Activated T-helper 1 cell treated with Interleukin-2 at 50 U/mL for 16 hours (primary cell): ENCODE measurements at regions not wholly inside any gene's neighbourhood (a gene's known extent, or its start where the extent isn't known, plus 50 kb on each side); places are given as distances from the start of the nearest gene placed in this dataset.
"Not testable (repeated sequence)": the region's sequence is repeated elsewhere in the genome, so short reads cannot be mapped to it uniquely, and the experiment has no call there.

Source experiments
- DNase-seq: peaks from one replicate; pipeline ENCODE4 v3.0.0-alpha.2; 2020; ENCODE audit warnings: low read depth

DNA sequence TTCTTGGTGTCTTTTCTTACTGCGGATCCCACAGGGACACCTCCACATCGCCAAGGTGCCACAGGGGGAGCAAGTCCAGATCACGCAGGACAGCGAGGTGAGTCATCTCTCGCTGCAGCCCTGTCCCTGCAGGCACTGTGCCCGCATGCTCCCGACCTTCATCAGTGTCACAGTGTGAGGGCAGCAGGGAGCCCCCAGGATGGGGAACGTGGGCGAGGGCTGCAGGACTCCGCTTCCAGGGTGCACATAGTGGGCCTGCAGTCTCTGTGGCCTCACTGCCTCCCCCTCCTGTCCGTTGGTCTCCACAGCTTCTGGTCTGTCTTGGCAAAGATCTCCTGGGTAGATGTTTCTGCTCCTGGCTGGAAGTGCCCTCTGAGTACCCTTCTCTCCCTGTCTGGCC, 78.0 kb downstream of the NPIPB11 start:
- DNase-seq, result not testable (repeated sequence)

DNA sequence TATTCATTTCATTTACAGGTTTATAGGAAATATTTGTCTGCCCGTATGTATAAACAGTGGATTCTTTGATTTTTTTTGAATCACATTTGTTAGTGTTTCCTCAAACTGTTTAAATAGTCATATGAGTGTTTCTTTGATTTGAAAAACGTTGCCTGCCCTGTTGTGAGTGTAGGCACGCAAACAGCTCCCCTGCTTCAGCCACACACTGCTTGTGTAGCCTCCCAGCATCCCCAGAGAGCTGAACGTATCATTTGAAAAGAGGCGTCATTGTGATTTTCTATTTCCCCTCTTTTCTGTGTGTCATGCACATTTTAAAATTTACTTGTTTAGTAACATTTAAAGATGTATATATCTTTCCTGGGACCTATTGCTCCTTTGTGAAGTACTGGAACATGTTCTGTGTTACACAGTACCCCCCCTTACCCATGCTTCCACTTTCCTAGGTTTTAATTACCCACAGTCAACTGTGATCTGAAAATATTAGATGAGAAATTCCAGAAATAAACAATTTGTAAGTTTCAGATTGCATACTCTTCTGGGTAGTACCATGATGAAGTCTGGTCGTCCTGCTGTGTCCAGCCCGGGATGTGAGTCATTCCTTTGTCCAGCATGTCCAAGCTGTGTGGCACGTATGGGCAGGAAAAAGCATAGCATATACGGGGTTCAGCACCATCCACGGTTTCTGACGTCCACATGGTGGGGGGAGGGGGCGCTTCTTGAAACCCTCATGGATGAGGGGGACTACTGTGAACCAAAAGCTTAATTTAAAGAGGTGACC, 78.7 kb downstream of the NPIPB11 start:
- DNase-seq, result not testable (repeated sequence)

DNA sequence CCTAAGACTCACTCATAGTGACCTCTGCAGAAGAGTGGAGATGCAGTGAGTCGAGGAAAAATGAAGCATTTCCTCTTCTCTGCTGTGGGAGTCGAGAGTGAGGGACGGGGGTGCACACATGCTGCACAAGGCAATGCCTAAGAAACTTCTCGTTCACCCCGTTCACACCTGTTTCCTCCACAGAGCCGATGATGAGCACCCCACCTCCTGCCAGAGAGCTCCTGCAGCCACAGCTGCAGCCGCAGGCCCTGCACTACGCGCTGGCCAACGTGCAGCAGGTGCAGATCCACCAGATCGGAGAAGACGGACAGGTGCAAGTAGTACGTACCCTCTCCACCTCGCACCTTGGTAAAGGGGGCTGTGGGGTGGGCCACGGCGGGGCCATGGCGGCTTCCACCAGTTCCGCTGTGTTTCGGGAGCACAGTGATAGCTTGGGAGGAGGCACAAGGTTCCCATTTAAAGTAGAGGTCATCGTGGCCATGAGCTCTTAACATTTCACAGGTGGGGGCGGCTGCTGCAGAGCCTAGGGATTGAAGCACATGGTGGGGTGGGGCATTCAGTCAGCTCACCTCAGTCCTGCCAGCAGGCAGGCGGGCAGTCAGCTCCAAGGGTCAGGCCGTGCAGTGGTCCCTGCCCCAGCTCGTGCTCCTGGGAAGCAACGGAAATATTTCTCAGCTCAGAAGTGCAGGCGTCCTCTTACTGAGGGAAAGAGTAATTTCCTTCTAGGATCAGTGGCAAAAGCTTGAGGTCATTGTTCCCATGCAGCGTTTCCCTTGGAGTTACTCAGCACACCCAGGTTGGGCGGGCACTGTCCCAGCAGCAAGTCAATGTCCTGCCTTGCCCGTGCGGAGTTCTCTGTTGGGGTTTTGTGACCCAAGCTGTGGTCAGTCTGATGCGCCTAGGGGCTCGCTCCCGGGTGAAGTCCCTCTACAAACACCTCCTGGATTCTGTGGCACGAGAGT, 80.1 kb downstream of the NPIPB11 start:
- not testable (repeated sequence) for DNase-seq

DNA sequence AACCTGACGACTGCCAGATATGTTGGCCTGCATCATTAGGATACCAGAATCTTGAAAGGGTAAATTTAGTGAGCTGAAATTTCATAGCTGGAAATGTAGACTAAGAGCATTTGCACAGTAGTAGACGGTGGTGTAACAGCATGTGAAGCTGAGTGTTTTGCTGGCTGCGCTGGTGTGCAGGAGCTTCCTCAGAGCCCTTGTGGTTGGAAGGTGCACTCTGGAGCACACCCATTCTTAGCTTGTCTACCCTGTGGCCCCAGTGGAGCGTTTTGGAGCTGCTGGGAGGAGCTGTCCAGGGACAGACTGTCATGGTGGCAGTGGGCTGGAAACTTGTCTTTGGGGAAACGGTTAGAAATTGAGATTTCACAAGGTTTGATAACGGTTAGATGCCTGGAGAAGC, 82.8 kb downstream of the NPIPB11 start:
- DNase-seq, result not testable (repeated sequence)

DNA sequence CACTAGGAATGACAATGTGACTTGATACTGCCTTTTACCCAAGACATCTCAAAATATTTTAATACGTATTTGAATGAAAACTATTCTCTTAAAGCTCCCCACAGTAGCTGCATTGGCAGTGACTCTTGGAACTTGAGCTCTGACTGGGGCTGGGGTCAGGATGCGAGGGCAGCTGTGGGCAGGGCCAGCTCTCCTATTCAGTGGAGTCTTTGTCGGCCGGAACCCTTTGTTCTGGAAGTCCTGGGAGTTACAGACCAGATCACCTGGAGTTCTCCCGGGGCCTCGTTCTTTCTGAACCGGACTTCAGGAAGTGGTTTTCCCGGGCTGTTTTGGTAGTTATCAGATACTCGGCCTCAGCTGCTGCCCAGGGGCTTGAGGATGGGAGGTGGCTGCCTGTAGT, 84.9 kb downstream of the NPIPB11 start:
- no peak for DNase-seq

DNA sequence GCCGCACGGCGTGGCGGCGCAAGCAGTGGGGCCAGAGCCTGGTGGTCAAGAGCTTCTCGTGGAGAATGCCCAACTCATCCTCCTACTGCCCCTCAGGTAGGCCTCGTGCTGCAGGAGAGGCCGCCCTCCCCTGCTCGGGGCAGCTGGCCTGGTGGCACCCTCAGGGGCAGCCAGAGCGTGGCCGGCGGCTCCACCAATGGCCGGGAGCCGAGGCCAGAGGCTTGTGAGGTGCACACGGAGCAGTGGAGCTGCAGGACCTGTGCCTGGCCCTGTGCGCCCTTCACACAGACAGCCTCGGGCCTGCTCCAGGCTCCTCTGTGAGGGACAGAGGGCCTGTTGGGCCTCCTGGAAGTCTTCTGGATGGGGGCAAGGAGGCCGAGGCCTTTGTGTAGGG, 85.5 kb downstream of the NPIPB11 start:
- no peak for DNase-seq

DNA sequence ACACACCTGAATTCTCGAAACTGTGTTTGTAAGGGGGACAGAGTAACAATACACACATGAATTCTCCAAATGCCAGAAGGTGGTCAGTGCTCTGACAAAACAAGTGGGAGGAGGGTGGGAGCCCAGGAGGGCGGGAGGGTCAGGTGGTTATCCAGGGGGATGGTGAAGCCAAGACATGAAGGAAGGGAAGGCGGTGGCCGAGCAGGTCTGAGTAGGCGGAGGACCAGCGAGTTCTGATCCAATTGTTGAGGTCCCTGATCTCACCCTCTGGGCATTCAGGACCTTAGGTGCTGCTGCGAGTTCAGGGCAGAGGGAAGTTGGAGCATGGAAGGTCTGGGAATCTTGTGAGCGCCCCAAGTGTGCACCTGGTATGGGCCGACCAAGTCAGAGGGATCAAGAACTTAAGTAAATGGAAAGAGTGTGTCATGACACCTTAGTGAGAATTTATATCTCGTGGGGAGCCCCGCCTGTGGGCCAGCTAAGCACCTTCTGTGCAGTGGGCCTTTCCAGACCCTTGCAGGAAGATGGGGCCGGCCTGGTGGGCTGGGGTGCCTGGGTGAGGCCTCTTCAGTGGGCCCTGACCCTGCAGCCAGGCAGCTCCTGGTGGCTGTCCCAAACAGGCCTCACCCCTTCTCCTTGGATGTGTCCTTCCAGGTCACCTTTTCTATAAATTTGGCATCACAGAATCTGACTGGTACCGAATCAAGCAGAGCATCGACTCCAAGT, 86.1 kb downstream of the NPIPB11 start:
- DNase-seq, result no peak

DNA sequence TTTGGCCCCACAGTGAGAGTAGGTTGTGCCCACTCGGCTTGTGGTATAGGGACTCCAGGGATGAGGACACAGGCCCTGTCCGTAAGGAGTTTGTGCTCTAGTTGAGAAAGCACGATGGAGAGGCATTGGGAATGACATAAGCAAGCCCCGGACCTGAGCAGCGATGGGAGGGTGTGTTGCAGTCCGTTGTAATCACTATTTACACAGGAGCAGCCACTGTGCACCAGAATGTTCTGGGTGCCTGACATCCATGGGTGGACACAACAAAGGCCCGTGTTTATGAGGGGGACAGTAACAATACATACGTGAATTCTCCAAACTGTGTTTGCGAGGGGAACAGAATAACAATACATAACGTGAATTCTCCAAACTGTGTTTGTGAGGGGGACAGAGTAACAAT, 86.8 kb downstream of the NPIPB11 start:
- no peak for DNase-seq

DNA sequence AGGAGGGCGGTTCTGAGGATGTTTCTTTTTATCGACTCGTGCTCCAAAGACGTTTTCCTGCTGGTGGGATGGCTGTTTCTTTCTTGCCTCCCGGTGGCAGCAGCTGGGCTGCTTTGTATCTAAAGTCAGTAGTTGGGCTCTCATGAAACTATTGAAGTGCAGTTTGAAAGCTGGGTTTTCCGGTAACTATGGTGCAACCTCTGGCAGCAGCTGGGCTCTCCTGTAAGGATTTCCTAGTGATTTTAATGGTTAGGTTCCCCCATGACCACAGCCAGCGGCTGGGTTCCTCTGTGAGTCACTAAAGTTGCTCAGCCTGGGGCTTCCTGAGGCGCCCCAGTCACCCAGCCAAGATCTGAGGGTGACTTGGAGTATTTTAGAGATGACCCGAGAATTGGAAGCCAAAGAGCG, 87.9 kb downstream of the NPIPB11 start:
- not testable (repeated sequence) for DNase-seq

DNA sequence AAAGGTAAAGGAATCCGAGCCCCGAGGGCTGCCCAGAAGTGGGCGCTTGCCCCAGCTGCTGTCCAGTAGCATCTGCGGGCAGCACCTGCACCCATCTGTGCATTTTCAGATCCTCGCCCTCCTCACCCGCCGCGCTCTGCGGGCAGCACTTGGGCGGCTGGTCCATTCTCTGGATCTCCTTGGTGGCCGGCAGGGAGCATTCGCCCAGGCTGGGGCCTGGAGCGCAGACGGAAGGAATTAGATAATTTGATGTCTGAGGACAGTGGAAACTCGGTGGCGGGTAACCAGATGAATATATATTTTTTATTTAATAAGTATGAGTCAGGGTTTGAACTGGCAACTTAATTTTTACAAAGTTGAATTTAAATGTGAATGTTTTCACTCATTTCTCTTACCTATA, 88.5 kb downstream of the NPIPB11 start:
- DNase-seq, result no peak

DNA sequence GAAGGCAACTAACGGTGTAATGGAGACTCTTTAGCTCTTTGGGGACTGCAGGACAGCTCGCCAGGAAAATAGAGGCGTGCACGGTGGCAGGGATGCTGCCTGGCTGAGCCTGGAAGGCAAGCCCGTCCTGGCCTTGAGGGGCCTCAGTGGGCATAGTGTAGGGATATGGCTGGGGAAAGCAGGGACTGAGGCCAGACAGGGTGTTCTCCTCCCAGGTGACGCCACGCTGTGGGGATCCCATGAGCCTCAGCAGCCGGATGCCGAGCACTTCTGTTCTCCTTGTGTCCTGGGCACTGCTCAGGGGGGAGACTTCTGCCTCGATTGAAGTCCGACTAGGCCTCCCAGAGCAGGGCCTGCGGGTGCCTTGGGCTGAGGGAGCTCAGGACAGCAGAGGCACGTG, 89.2 kb downstream of the NPIPB11 start:
- DNase-seq, result no peak

DNA sequence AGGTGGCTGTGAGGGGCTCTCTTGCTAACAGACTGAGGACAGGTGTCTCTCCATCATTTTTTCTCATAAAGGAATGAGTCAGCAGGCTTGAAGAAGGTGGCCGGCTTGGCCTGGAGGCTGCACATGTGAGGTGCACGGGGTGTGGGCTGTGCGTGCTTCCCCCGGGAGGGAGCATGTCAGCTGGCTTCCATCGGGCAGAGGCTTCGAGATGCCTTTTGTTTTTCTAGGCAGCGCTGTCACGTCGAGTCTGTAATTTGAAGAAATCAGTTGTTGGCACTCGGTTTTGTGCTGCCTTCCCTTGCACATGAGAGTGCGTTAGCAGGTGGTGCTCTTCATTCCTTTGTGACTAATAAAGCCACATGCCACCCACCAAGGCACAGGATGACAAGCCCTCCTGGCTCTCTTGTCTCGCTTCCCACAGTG, 89.7 kb downstream of the NPIPB11 start:
- no peak for DNase-seq

DNA sequence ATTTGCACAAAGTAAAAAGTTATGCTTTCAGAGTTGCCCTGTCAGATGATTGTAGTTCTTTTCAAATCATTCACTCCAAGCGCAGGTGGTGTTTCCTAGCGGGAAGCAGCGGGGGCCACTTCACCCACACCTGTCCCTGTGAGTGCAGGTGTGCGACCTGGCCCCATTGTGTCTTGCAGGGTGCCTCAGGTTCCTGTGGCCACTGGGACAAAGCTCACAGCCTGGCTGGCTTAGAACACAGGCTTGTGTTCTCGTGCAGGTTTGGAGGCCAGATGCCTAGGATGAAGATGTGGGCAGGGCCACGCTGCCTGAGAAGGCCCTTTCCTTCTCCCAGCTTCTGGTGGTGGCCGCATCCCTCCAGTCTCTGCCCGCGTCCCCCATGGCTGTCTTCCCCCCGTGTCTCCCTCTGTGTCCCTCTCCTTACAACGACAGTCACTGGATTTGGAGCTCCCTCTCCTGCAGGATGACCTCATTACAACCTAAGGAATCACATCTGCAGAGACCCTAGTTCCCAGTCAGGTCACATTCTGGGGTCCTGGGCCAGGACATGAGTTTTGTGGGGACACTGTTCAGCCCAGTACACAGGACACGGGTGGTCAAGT, 90.5 kb downstream of the NPIPB11 start:
- no peak for DNase-seq

DNA sequence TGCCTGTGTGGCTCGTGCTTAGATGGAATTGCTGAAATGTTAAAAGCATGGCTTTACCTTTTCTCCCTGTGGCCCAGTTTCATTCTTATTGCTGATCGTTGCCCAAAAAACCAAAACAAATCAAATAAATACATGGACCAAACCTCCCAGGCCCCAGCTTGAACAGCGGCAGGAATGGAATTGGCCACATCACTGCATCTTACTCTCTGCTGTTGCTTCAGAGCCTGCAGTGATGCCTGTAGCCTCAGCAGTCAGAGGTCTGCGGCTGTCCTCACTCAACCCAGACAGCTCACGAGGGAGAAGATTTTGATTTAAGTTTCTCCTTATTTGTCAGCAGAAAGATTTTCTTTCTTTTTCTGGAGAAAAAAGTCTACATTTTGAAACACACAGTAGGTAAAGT, 91.5 kb downstream of the NPIPB11 start:
- no peak for DNase-seq

DNA sequence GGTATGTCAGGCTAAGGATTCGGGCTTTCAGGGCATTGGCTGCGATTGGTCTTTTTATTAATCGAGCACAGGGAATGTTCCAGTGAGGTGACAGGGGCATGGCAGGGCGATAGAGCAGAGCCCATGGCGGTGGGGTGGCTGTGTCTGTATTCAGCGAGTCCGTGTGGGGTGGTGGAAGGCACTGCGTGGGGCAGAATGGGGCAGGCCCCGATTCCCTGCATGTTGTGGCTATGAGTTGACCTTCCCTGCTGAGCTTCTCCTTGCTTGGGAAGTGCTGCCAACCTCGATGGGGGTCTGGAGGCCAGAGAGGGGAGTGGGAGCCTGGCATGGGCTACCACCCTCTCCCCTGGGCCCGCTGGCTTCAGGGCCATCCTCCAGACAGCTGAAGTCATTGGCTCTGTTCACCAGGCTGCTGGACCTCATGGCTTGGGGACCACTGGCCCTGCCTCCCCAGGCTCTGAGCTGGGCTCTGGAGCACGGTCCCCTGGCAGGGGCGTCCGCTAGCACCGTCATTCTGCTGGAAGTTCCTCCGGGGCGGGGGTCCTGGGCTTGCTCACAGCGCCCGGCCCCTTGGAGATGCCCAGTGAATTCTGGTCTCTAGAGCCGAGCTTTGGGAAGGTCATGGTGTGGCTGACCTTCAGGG, 92.1 kb downstream of the NPIPB11 start:
- DNase-seq, result no peak

DNA sequence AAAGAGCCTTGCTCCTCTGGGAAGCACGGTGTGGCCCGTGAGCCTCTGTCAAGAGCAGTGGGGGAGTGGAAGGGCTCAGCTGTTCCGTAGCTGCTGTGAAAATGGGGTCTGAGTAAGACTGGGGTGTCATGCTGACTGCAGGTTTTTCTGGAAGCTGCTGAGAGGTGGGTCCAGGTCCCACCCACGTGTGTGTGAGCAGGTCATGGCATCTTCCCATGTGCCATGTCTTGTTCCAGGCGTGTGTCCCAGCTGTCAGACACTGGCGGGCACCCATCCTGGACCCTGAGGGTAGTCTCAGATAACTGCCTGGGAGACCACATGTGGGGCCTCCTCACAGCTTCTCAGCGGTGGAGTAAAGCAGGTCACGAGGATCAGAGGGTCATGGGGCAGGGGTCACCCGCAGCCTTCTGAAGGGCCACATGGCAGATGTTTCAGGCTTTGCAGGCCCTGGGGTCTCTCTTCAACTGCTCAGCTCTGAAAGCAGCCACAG, 92.9 kb downstream of the NPIPB11 start:
- DNase-seq, result no peak

DNA sequence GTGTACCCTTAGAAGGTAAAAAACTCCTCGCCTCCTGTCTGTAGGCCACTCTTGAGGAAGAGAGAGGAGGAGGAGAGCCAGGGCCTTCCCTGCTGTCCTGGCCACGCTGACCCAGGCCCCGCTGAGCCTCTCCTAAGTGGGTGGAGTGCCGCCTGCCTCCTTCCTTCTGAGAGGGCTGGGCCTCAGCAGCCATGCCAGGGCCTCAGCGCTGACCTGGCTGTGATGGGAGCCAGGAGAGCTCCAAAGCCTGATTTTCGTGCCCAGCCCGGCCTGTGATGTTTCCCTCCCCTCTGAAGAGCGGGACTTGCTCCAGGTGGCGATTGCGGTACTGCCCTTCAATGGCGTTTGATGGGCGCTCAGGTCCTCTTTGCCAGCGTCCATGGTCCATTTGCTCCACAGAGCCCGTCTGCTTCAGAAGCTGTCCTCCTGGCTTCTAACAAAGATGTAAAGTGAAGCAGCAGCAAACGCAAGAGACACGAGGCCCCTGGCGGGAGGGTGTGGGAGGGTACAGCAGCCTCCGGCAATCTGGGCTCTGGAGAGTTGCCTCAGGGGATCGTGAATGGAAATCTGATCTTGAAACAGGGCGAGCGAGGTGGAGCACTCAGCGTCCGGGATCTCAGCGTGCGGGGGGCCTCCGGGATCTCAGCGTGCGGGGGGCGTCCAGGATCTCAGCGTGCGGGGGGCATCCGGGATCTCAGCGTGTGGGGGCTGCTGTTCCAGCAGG, 93.5 kb downstream of the NPIPB11 start:
- DNase-seq, result no peak

DNA sequence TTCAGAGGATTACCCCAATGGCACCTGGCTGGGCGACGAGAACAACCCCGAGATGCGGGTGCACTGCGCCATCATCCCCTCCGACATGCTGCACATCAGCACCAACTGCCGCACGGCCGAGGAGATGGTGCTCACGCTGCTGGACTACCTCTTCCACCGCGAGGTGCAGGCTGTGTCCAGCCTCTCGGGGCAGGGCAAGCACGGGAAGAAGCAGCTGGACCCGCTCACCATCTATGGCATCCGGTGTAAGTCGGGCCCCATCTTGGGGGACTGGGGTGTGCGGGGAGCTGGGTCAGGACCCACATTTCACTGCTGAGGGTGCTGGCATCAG, 94.2 kb downstream of the NPIPB11 start:
- DNase-seq, result not testable (repeated sequence)

DNA sequence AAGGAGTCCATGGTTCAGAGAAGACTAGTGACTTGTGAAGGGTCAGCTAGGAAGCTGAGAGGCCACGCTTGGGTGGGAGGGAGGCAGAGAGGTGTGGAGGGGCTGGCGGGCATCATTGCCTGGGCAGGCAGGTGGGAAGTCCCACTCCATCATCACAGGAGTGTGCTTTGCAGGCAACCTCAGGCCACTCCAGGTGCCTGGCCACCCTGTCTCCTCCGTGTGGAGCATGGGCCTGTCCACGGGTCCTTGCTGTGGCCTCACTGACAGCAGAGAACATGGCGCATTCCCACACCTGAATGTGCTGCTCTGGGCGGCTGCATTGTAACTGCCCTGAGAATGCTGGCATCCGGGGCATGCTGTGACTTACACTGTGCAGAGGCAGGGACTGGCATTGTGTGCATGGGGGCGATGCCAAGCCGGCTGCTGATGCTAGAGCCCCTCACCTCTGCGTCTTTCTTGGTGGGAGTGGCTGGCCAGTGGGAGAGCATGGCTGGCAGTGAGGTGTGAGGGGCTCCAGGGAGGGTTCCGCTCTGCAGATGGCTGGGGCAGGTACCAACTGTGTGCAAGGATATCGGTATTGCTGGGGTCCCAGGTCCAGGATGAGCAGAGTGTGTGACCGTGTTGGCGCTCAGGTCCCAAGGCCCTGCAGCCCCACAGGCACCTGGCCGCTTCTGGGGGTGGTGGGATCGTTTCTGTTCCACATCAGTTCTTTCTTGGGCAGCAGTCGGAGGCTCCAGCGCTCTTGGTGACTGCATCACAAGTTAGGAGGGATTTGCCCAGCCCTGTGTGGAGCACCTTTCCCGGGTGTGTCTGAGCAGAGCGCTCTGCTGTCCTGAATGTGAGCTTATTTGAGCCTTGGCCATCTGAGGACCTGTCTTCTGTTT, 94.8 kb downstream of the NPIPB11 start:
- no peak for DNase-seq

DNA sequence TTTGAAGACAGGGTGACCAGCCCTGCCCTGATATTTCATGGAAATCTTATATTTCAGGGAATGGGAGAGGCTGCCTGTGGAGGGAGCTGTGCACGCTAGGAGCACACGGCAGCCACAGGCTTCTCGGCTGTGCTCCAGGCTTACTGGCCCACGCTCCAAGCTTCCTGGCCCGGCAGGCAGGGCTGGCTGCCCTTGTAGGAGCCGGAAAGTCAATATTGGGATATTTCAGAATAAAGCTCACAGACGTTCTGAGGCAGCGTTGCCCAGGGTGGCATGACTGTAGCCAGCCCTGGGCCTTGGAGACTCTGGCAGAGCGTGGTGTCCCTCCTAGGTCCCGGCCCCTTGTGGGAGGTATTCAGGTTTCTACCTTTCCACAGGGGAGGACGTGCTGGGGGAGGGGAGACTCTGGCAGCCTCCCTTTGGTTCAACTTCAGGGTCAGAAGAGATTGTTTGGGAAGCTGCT, 95.6 kb downstream of the NPIPB11 start:
- DNase-seq, result no peak
